H1 (cell line): ENCODE measurements at regions not wholly inside any gene's neighbourhood (a gene's known extent, or its start where the extent isn't known, plus 50 kb on each side); places are given as distances from the start of the nearest gene placed in this dataset.

Experiments used
- CTCF ChIA-PET: fragments of 300-600 bp; sonication (Branson Sonifier 250); formaldehyde crosslinking; loops from one replicate; lab custom pipeline; 2021; ENCODE audit not compliant: partially characterized antibody; lab: Charles Lee
- POLR2A ChIA-PET: fragments of 300-600 bp; sonication (Branson Sonifier 250); formaldehyde crosslinking; loops from one replicate; lab custom pipeline; 2021; ENCODE audit warnings: inconsistent platforms; ENCODE audit not compliant: partially characterized antibody; lab: Charles Lee
- DNase-seq, 2 experiments: peaks; one replicate each; pipeline versions ENCODE4 v3.0.0 to v3.0.0-alpha.2; 2010 to 2022; ENCODE audit warnings: low spot score in 2 of 2, low read depth in 1 of 2, mixed read lengths in 1 of 2
- FAIRE-seq: peaks from 2 replicates; lab custom pipeline; 2011; peaks lifted over from hg19 to GRCh38; lab: Jason Lieb, UNC
- H2AFZ ChIP-seq: 2 replicates; pipeline ENCODE4 v1.8.1; 2012; ENCODE audit warnings: low read length, inconsistent platforms
- H2AK5ac ChIP-seq: 2 replicates; pipeline ENCODE4 v1.6.1; 2013; ENCODE audit warnings: low read depth, low read length
- H2BK120ac ChIP-seq: replicated peaks from 2 replicates; pipeline ENCODE3; 2013; ENCODE audit warnings: low read depth, low read length, inconsistent platforms
- H2BK12ac ChIP-seq: 2 replicates; pipeline ENCODE4 v1.6.1; 2013; ENCODE audit warnings: low read depth, low read length
- H2BK15ac ChIP-seq: 2 replicates; pipeline ENCODE4 v1.6.1; 2013; ENCODE audit warnings: low read length
- H2BK20ac ChIP-seq: 2 replicates; pipeline ENCODE4 v1.6.1; 2013; ENCODE audit warnings: low read length
- H2BK5ac ChIP-seq: 2 replicates; pipeline ENCODE4 v1.6.1; 2013; ENCODE audit warnings: low read depth, low read length
- H3K14ac ChIP-seq: 2 replicates; pipeline ENCODE4 v1.6.1; 2013; ENCODE audit warnings: inconsistent platforms; ENCODE audit not compliant: insufficient read length
- H3K18ac ChIP-seq: 2 replicates; pipeline ENCODE4 v1.6.1; 2013; ENCODE audit warnings: low read length; ENCODE audit errors: extremely low read depth
- H3K23ac ChIP-seq: 2 replicates; pipeline ENCODE4 v1.6.1; 2013; ENCODE audit warnings: inconsistent platforms; ENCODE audit not compliant: insufficient read length
- H3K23me2 ChIP-seq: 2 replicates; pipeline ENCODE4 v1.6.1; 2013; ENCODE audit warnings: low read depth, low read length
- H3K27ac ChIP-seq: 2 replicates; pipeline ENCODE4 v1.6.1; 2011; ENCODE audit warnings: low read depth, low read length, inconsistent platforms
- H3K27me3 ChIP-seq, 4 experiments: replicated peaks in 1 of 4; 1 replicate in 1 of 4; 2 replicates in 3 of 4; pipeline versions ENCODE4 v1.6.1 to v1.8.1; 2011 to 2013; ENCODE audit warnings: low read length in 3 of 4, mild to moderate bottlenecking in 3 of 4, inconsistent platforms in 2 of 4, mixed read lengths in 2 of 4, moderate library complexity in 1 of 4; ENCODE audit not compliant: control insufficient read depth in 3 of 4, insufficient read depth in 3 of 4; ENCODE audit errors: extremely low read depth in 1 of 4
- H3K36me3 ChIP-seq, 4 experiments: 2 replicates each; pipeline versions ENCODE4 v1.6.1 to v1.8.1; 2011 to 2013; ENCODE audit warnings: mild to moderate bottlenecking in 4 of 4, low read length in 3 of 4, moderate library complexity in 2 of 4, control low read depth in 1 of 4, inconsistent platforms in 1 of 4; ENCODE audit not compliant: insufficient read depth in 4 of 4, control insufficient read depth in 2 of 4
- H3K4ac ChIP-seq: replicated peaks from 2 replicates; pipeline ENCODE3; 2013; ENCODE audit warnings: low read length, low read depth, mixed read lengths, inconsistent platforms; ENCODE audit not compliant: insufficient read length
- H3K4me1 ChIP-seq, 4 experiments: replicated peaks in 1 of 4; 1 replicate in 1 of 4; 2 replicates in 3 of 4; pipeline versions ENCODE4 v1.6.1 to v1.8.1; 2011 to 2013; ENCODE audit warnings: low read length in 3 of 4, inconsistent platforms in 2 of 4, mixed read lengths in 1 of 4; ENCODE audit not compliant: insufficient read depth in 4 of 4, control insufficient read depth in 3 of 4
- H3K4me2 ChIP-seq, 2 experiments: 2 replicates each; pipeline versions ENCODE4 v1.6.1 to v1.8.1; 2011 to 2013; ENCODE audit warnings: low read depth in 2 of 2, low read length in 2 of 2, control low read depth in 1 of 2, inconsistent platforms in 1 of 2, mild to moderate bottlenecking in 1 of 2; ENCODE audit not compliant: insufficient read depth in 1 of 2
- H3K4me3 ChIP-seq, 4 experiments: fragments of 200-600, 300-600 bp in 1 of 4; sonication (generic), shearing (Covaris generic), sonication (Bioruptor Twin) in 1 of 4; 2 replicates each; pipeline versions ENCODE4 v1.5.1 to v1.8.1; 2011 to 2016; ENCODE audit warnings: low read length in 4 of 4, low read depth in 3 of 4, control low read depth in 2 of 4, inconsistent platforms in 2 of 4, mild to moderate bottlenecking in 2 of 4, mixed read lengths in 1 of 4, moderate library complexity in 1 of 4; ENCODE audit not compliant: insufficient read depth in 2 of 4; ENCODE audit errors: extremely low read depth in 1 of 4
- H3K56ac ChIP-seq: replicated peaks from 2 replicates; pipeline ENCODE3; 2013; ENCODE audit warnings: low read depth, mild to moderate bottlenecking, mixed read lengths, low read length, inconsistent platforms; ENCODE audit not compliant: insufficient read length
- H3K79me1 ChIP-seq: 2 replicates; pipeline ENCODE4 v1.6.1; 2013; ENCODE audit warnings: low read depth, low read length, control low read depth
- H3K79me2 ChIP-seq, 2 experiments: 2 replicates each; pipeline versions ENCODE4 v1.6.1 to v1.8.1; 2012 to 2013; ENCODE audit warnings: low read length in 2 of 2, mild to moderate bottlenecking in 2 of 2, inconsistent platforms in 1 of 2; ENCODE audit not compliant: insufficient read depth in 2 of 2, control insufficient read depth in 1 of 2
- H3K9ac ChIP-seq, 4 experiments: replicated peaks in 1 of 4; 1 replicate in 1 of 4; 2 replicates in 3 of 4; pipeline versions ENCODE4 v1.6.1 to v1.8.1; 2011 to 2013; ENCODE audit warnings: low read depth in 3 of 4, low read length in 3 of 4, control low read depth in 2 of 4, mild to moderate bottlenecking in 2 of 4, moderate library complexity in 2 of 4, inconsistent platforms in 1 of 4; ENCODE audit errors: extremely low read depth in 1 of 4
- H3K9me3 ChIP-seq, 2 experiments: 2 replicates each; pipeline versions ENCODE4 v1.6.1 to v1.8.1; 2012 to 2013; ENCODE audit warnings: mild to moderate bottlenecking in 2 of 2, moderate library complexity in 2 of 2, control low read depth in 1 of 2, inconsistent platforms in 1 of 2, low read depth in 1 of 2, low read length in 1 of 2, mixed read lengths in 1 of 2; ENCODE audit not compliant: insufficient read depth in 2 of 2
- H4K20me1 ChIP-seq, 2 experiments: replicated peaks in 1 of 2; 2 replicates each; pipeline versions ENCODE3 to v1.8.1; 2011 to 2013; ENCODE audit warnings: inconsistent platforms in 2 of 2, low read length in 2 of 2, mild to moderate bottlenecking in 1 of 2; ENCODE audit not compliant: insufficient read depth in 2 of 2, control insufficient read depth in 1 of 2
- H4K5ac ChIP-seq: 2 replicates; pipeline ENCODE4 v1.6.1; 2013; ENCODE audit warnings: low read length, low read depth, mixed read lengths, inconsistent platforms; ENCODE audit not compliant: insufficient read length
- H4K8ac ChIP-seq: 2 replicates; pipeline ENCODE4 v1.8.0; 2013; ENCODE audit warnings: mild to moderate bottlenecking, moderate library complexity, low read length, inconsistent platforms; ENCODE audit not compliant: insufficient read depth; ENCODE audit errors: extremely low read depth
- H4K91ac ChIP-seq: replicated peaks from 2 replicates; pipeline ENCODE3; 2013; ENCODE audit warnings: low read length, mixed read lengths, inconsistent platforms; ENCODE audit not compliant: insufficient read length
- CHD2 ChIP-seq: IDR thresholded peaks from 2 replicates; pipeline ENCODE4 v1.6.1; 2012; ENCODE audit warnings: low read length, improper control_type of control experiment
- EGR1 ChIP-seq: IDR thresholded peaks from 2 replicates; pipeline ENCODE4 v1.6.1; 2011; ENCODE audit warnings: low read depth, low read length, borderline replicate concordance
- EZH2 ChIP-seq: fragments of 200-600 bp; sonication (generic); IDR thresholded peaks from 2 replicates; pipeline ENCODE4 v1.7.1; 2012; ENCODE audit warnings: low read depth, mild to moderate bottlenecking, moderate library complexity, low read length, inconsistent platforms; ENCODE audit not compliant: severe bottlenecking
- GTF2F1 ChIP-seq: IDR thresholded peaks from 2 replicates; pipeline ENCODE4 v1.6.1; 2012; ENCODE audit warnings: low read depth, low read length, improper control_type of control experiment, borderline replicate concordance
- KDM1A ChIP-seq: fragments of 200-600, 300-600 bp; sonication (generic); IDR thresholded peaks from 2 replicates; pipeline ENCODE4 v1.7.1; 2016; ENCODE audit warnings: mild to moderate bottlenecking, low read length, borderline replicate concordance
- SIRT6 ChIP-seq: IDR thresholded peaks from one replicate; pipeline ENCODE4 v1.7.1; 2012; ENCODE audit warnings: low read length, inconsistent platforms
- SIX5 ChIP-seq: IDR thresholded peaks from 2 replicates; pipeline ENCODE4 v1.6.1; 2011; ENCODE audit warnings: mild to moderate bottlenecking, low read depth, low read length
- SP4 ChIP-seq: IDR thresholded peaks from 2 replicates; pipeline ENCODE4 v1.6.1; 2012; ENCODE audit warnings: low read length, inconsistent platforms
- SUZ12 ChIP-seq: fragments of 200-600 bp; sonication (generic); IDR thresholded peaks from 2 replicates; pipeline ENCODE4 v1.6.1; 2012; ENCODE audit warnings: mild to moderate bottlenecking, inconsistent platforms, low read length, moderate library complexity, mixed read lengths
- YY1 ChIP-seq: IDR thresholded peaks from 2 replicates; pipeline ENCODE4 v1.6.1; 2011; ENCODE audit warnings: low read depth, mild to moderate bottlenecking, low read length
- ZNF274 ChIP-seq: IDR thresholded peaks from 2 replicates; pipeline ENCODE4 v1.7.0; 2012; ENCODE audit warnings: low read length, borderline replicate concordance; ENCODE audit errors: extremely low read depth
- WGBS, 2 experiments: shearing (Covaris generic) in 1 of 2; methylation state at CpG; one replicate each; pipeline versions ENCODE4 v1.1.6 to v1.1.7; 2013 to 2015; ENCODE audit warnings: low lambda C conversion rate in 2 of 2, mixed read lengths in 2 of 2, inconsistent platforms in 1 of 2, low coverage in 1 of 2, missing lambda C conversion rate in 1 of 2; ENCODE audit not compliant: insufficient replicate concordance in 2 of 2, insufficient coverage in 1 of 2, insufficient read length in 1 of 2; ENCODE audit errors: extremely low coverage in 1 of 2, missing lambda C conversion rate in 1 of 2; 5-methylcytosine and 5-hydroxymethylcytosine counted together
- TF ChIP-seq, protein P1 (sequence below): IDR thresholded peaks from 2 replicates; pipeline ENCODE4 v1.6.1; 2012; ENCODE audit warnings: low read length, inconsistent platforms

DNA sequence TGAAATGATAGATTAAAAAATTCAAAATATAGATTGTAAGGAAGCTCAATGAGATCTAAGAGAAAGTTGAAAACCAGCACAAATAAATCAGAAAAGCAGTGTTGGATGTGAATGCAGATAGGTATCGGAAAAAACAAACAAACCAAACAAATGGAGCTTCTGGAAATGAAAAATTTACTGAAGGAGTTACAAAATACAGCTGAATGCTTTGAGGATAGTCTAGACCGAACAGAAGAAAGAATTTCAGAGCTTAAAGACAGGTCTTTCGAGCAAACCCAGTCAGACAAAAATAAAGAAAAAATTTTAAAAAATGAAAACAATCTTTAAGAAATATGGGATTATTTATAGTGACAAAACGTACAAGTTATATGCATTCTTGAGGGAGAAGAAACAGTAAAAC is 146.7 kb downstream of the FAM83B start:
- DNase-seq: no peak
- H2BK20ac ChIP-seq: no peak overlapping the region
- no peaks in the 10 kb centered on the region for H3K27me3 ChIP-seq
- no peaks in the 10 kb centered on the region for H4K20me1 ChIP-seq
- H2BK5ac ChIP-seq: no peak overlapping the region
- no peak overlapping the region for H3K14ac ChIP-seq
- no peaks in the 10 kb centered on the region for H3K36me3 ChIP-seq
- TF ChIP-seq, protein P1, sequence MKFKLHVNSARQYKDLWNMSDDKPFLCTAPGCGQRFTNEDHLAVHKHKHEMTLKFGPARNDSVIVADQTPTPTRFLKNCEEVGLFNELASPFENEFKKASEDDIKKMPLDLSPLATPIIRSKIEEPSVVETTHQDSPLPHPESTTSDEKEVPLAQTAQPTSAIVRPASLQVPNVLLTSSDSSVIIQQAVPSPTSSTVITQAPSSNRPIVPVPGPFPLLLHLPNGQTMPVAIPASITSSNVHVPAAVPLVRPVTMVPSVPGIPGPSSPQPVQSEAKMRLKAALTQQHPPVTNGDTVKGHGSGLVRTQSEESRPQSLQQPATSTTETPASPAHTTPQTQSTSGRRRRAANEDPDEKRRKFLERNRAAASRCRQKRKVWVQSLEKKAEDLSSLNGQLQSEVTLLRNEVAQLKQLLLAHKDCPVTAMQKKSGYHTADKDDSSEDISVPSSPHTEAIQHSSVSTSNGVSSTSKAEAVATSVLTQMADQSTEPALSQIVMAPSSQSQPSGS: no peak
- no peak for TF ChIP-seq SP4
- TF ChIP-seq ZNF274: no peak
- TF ChIP-seq CHD2: no peak
- TF ChIP-seq SIRT6: no peak
- no peak for TF ChIP-seq EGR1
- no peak for TF ChIP-seq YY1
- TF ChIP-seq EZH2: no peak
- TF ChIP-seq GTF2F1: no peak
- no peak for TF ChIP-seq SUZ12
- TF ChIP-seq KDM1A: no peak
- TF ChIP-seq SIX5: no peak
- TF ChIP-seq, all 59 proteins: peak for 0
- Histone ChIP-seq H4K91ac (no peak overlapping the region), H2AFZ (no peak overlapping the region), H3K18ac (no peak overlapping the region), H3K23me2 (no peaks in the 10 kb centered on the region), H3K9ac (no peak overlapping the region), H3K4ac (no peak overlapping the region), H2BK12ac (no peak overlapping the region), H4K5ac (no peak overlapping the region), H3K23ac (no peak overlapping the region), H3K9me3 (no peaks in the 10 kb centered on the region), H3K27ac (no peak overlapping the region), H2BK120ac (no peak overlapping the region), H3K4me2 (no peak overlapping the region), H3K4me3 (no peak overlapping the region), H3K4me1 (no peaks in the 10 kb centered on the region), H3K79me2 (no peaks in the 10 kb centered on the region), H2BK15ac (no peak overlapping the region), H4K8ac (no peak overlapping the region), H2AK5ac (no peak overlapping the region), H3K56ac (no peak overlapping the region), H3K79me1 (no peaks in the 10 kb centered on the region)
- ChIA-PET POLR2A (no interaction called here), CTCF (interaction anchor here (0.7 to 3.9 kb wide), 9 partner anchors 8 to 275 kb away, joined by 3 to 25 read pairs (median 4); no protein-coding TSS in a partner anchor)
- FAIRE-seq: no peak
- 90% methylated on average over 4 of the region's 4 CpGs; no CpG with 5 or more reads in 1 of the 2 experiments for WGBS, 2 experiments
